ENCODE measurements at regions not wholly inside any gene's neighbourhood (a gene's known extent, or its start where the extent isn't known, plus 50 kb on each side); places are given as distances from the start of the nearest gene placed in this dataset.

DNA sequence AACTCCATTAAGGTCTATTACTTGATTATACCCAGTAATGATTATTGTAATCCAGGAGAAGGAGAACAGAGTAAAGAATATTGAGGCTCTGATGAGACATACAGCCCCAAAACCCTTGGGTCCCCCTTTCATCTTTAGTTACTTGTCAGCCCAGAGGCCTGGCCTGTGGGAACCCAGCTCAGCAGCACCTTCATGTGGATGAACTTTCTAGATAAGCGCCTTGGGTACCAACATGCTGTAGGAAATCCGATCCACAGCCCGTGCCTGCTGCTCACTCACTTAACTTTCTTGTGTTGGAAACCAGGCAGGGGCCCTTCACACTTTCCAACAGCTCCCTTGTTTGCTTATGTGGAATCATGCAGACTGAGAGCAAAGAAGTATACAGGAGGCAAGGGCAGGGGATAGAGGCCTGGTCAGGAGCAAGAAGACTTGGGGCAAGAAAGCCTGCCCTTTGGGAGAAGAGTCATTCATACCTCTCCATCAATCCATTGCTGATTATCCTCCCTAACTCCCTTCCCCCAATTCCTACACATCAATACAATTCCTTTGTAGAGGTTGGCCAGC, 64.0 kb upstream of the SOX9 start:
- Histone ChIP-seq H2AFZ (ENCODE audit: low read depth, low read length, severe bottlenecking) (no peak overlapping the region), H3K4me2 (ENCODE audit: low read depth, low read length, poor library complexity, severe bottlenecking) (no peak overlapping the region), H3K36me3 (ENCODE audit: low read length) (no peaks in the 10 kb centered on the region), H3K9me3 (ENCODE audit: insufficient read depth, low read length) (no peaks in the 10 kb centered on the region), H4K20me1 (ENCODE audit: low read depth, low read length) (no peaks in the 10 kb centered on the region), H3F3A (ENCODE audit: insufficient read depth) (no peaks in the 10 kb centered on the region), H3K9me2 (replicated peaks; ENCODE audit: insufficient read depth, low read length) (no peaks in the 10 kb centered on the region), H3K9ac (ENCODE audit: low read length) (no peak overlapping the region), H3K4me3 (ENCODE audit: insufficient read depth, low read length, poor library complexity, severe bottlenecking) (no peak overlapping the region), H3K27me3 (ENCODE audit: low read length) (no peaks in the 10 kb centered on the region), H3K27ac (ENCODE audit: low read depth, low read length) (no peak overlapping the region), H3K79me2 (ENCODE audit: insufficient read depth, low read length) (no peaks in the 10 kb centered on the region)
- TF ChIP-seq, protein P1, sequence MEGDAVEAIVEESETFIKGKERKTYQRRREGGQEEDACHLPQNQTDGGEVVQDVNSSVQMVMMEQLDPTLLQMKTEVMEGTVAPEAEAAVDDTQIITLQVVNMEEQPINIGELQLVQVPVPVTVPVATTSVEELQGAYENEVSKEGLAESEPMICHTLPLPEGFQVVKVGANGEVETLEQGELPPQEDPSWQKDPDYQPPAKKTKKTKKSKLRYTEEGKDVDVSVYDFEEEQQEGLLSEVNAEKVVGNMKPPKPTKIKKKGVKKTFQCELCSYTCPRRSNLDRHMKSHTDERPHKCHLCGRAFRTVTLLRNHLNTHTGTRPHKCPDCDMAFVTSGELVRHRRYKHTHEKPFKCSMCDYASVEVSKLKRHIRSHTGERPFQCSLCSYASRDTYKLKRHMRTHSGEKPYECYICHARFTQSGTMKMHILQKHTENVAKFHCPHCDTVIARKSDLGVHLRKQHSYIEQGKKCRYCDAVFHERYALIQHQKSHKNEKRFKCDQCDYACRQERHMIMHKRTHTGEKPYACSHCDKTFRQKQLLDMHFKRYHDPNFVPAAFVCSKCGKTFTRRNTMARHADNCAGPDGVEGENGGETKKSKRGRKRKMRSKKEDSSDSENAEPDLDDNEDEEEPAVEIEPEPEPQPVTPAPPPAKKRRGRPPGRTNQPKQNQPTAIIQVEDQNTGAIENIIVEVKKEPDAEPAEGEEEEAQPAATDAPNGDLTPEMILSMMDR (IDR thresholded peaks at IDR 0.05; ENCODE audit: insufficient read depth, low read length, poor library complexity, severe bottlenecking) = no peak
- no peak for TF ChIP-seq EZH2phosphoT487 (conservative IDR thresholded peaks at IDR 0.05; ENCODE audit: low read length)

DNA sequence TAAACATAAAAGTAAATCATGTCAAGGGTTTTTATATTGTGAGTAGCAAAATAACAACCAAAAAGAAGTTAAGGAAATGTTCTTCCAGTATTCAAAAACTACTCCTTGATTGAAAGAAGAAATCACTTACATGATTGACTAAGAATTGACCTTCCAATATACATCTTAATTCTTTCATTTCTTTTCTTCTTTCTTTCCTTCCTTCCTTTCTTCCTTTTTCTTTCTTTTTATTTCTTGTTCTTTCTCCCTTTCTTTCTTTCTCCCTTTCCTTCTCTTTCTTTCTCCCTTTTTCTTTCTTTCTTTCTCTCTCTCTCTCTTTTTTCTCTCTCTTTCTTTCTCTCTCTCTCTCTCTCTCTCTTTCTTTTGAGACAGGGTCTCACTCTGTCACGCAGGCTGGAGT, 60.7 kb upstream of the SOX9 start:
- H3K9me2 ChIP-seq (replicated peaks; ENCODE audit: insufficient read depth, low read length) = no peaks in the 10 kb centered on the region
- no peak overlapping the region for H2AFZ ChIP-seq (ENCODE audit: low read depth, low read length, severe bottlenecking)
- no peaks in the 10 kb centered on the region for H3K27me3 ChIP-seq (ENCODE audit: low read length)
- no peaks in the 10 kb centered on the region for H4K20me1 ChIP-seq (ENCODE audit: low read depth, low read length)
- no peak for TF ChIP-seq EZH2phosphoT487 (conservative IDR thresholded peaks at IDR 0.05; ENCODE audit: low read length)
- TF ChIP-seq, protein P1 (IDR thresholded peaks at IDR 0.05; ENCODE audit: insufficient read depth, low read length, poor library complexity, severe bottlenecking) = no peak
- H3K36me3 ChIP-seq (ENCODE audit: low read length) = no peaks in the 10 kb centered on the region
- H3K79me2 ChIP-seq (ENCODE audit: insufficient read depth, low read length) = no peaks in the 10 kb centered on the region
- no peaks in the 10 kb centered on the region for H3F3A ChIP-seq (ENCODE audit: insufficient read depth)
- H3K9ac ChIP-seq (ENCODE audit: low read length) = no peak overlapping the region
- no peak overlapping the region for H3K4me3 ChIP-seq (ENCODE audit: insufficient read depth, low read length, poor library complexity, severe bottlenecking)
- H3K27ac ChIP-seq (ENCODE audit: low read depth, low read length) = no peak overlapping the region
- H3K4me2 ChIP-seq (ENCODE audit: low read depth, low read length, poor library complexity, severe bottlenecking) = no peak overlapping the region
- no peaks in the 10 kb centered on the region for H3K9me3 ChIP-seq (ENCODE audit: insufficient read depth, low read length)

DNA sequence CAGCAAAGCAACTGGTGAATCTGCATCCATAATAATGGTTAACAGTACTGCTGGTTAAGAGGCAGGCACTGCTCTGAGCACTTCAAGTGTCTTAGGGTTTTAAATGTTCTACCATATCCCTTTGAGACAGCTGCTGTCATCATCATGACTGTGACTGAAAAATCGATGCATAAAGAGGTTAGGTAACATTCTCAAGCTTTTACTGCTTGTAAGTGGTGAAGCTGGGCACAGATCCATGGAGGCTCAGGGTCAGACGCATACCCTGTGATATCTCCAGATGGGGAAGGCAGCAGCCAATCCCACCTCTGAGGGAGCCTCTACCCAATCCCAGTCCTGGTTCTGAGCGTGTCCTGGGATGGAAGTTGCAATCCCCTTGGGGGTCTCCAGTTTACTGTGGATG, 57.6 kb upstream of the SOX9 start:
- Histone ChIP-seq H3K9ac (ENCODE audit: low read length) (no peak overlapping the region), H3K79me2 (ENCODE audit: insufficient read depth, low read length) (no peaks in the 10 kb centered on the region), H3K4me2 (ENCODE audit: low read depth, low read length, poor library complexity, severe bottlenecking) (no peak overlapping the region), H3K27me3 (ENCODE audit: low read length) (no peaks in the 10 kb centered on the region), H4K20me1 (ENCODE audit: low read depth, low read length) (no peaks in the 10 kb centered on the region), H3K9me2 (replicated peaks; ENCODE audit: insufficient read depth, low read length) (no peaks in the 10 kb centered on the region), H3K36me3 (ENCODE audit: low read length) (no peaks in the 10 kb centered on the region), H3K9me3 (ENCODE audit: insufficient read depth, low read length) (no peaks in the 10 kb centered on the region), H2AFZ (ENCODE audit: low read depth, low read length, severe bottlenecking) (no peak overlapping the region), H3F3A (ENCODE audit: insufficient read depth) (no peaks in the 10 kb centered on the region), H3K27ac (ENCODE audit: low read depth, low read length) (no peak overlapping the region), H3K4me3 (ENCODE audit: insufficient read depth, low read length, poor library complexity, severe bottlenecking) (no peak overlapping the region)
- TF ChIP-seq, protein P1 (IDR thresholded peaks at IDR 0.05; ENCODE audit: insufficient read depth, low read length, poor library complexity, severe bottlenecking) = no peak
- no peak for TF ChIP-seq EZH2phosphoT487 (conservative IDR thresholded peaks at IDR 0.05; ENCODE audit: low read length)
